ENCODE measurements at regions not wholly inside any gene's neighbourhood (a gene's known extent, or its start where the extent isn't known, plus 50 kb on each side); places are given as distances from the start of the nearest gene placed in this dataset.

GRCh38 chr5:110309222-110309621 lies 417.2 kb downstream of the TMEM232 start:
- H3K4me1 ChIP-seq (replicated peaks in 1 of 4; ENCODE audit: control insufficient read depth in 3 of 4, insufficient read depth in 4 of 4, low read length in 3 of 4): no peaks in the 10 kb centered on the region
- POLR2A ChIA-PET (ENCODE audit: partially characterized antibody): no interaction called here
- DNase-seq (ENCODE audit: low read depth in 1 of 2, low spot score in 2 of 2): no peak
- H4K20me1 ChIP-seq (replicated peaks in 1 of 2; ENCODE audit: control insufficient read depth in 1 of 2, insufficient read depth in 2 of 2, low read length in 2 of 2): no peaks in the 10 kb centered on the region
- H3K36me3 ChIP-seq (ENCODE audit: control insufficient read depth in 2 of 4, insufficient read depth in 4 of 4, low read length in 3 of 4): no peaks in the 10 kb centered on the region
- no peak overlapping the region for H2BK15ac ChIP-seq (ENCODE audit: low read length)
- H3K27ac ChIP-seq (ENCODE audit: low read depth, low read length): no peak overlapping the region
- H3K14ac ChIP-seq (ENCODE audit: insufficient read length): no peak overlapping the region
- no peak for FAIRE-seq
- H3K56ac ChIP-seq (replicated peaks; ENCODE audit: insufficient read length, low read depth, low read length): no peak overlapping the region
- no peak overlapping the region for H2AFZ ChIP-seq (ENCODE audit: low read length)
- H3K4me3 ChIP-seq (ENCODE audit: extremely low read depth in 1 of 4, insufficient read depth in 2 of 4, low read depth in 3 of 4, low read length in 4 of 4): no peak overlapping the region
- H3K79me1 ChIP-seq (ENCODE audit: low read depth, low read length): no peaks in the 10 kb centered on the region
- H2BK12ac ChIP-seq (ENCODE audit: low read depth, low read length): no peak overlapping the region
- no peaks in the 10 kb centered on the region for H3K27me3 ChIP-seq (replicated peaks in 1 of 4; ENCODE audit: control insufficient read depth in 3 of 4, extremely low read depth in 1 of 4, insufficient read depth in 3 of 4, low read length in 3 of 4)
- H3K4me2 ChIP-seq (ENCODE audit: insufficient read depth in 1 of 2, low read depth in 2 of 2, low read length in 2 of 2): no peak overlapping the region
- H2AK5ac ChIP-seq (ENCODE audit: low read depth, low read length): no peak overlapping the region
- H3K9me3 ChIP-seq (ENCODE audit: insufficient read depth in 2 of 2, low read depth in 1 of 2, low read length in 1 of 2): no peaks in the 10 kb centered on the region
- H4K8ac ChIP-seq (ENCODE audit: extremely low read depth, insufficient read depth, low read length): no peak overlapping the region
- 75% methylated on average over 1 of the region's 1 CpG; no CpG with 5 or more reads in 1 of the 2 experiments for WGBS, 2 experiments (ENCODE audit: extremely low coverage in 1 of 2, insufficient coverage in 1 of 2, insufficient read length in 1 of 2, insufficient replicate concordance in 2 of 2, low coverage in 1 of 2, low lambda C conversion rate in 2 of 2, missing lambda C conversion rate in 1 of 2)
- CTCF ChIA-PET (ENCODE audit: partially characterized antibody): no interaction called here
- H3K79me2 ChIP-seq (ENCODE audit: control insufficient read depth in 1 of 2, insufficient read depth in 2 of 2, low read length in 2 of 2): no peaks in the 10 kb centered on the region
- no peak overlapping the region for H3K4ac ChIP-seq (replicated peaks; ENCODE audit: insufficient read length, low read depth, low read length)
- H4K5ac ChIP-seq (ENCODE audit: insufficient read length, low read depth, low read length): no peak overlapping the region
- no peak overlapping the region for H2BK20ac ChIP-seq (ENCODE audit: low read length)
- no peak overlapping the region for H4K91ac ChIP-seq (replicated peaks; ENCODE audit: insufficient read length, low read length)
- H3K18ac ChIP-seq (ENCODE audit: extremely low read depth, low read length): no peak overlapping the region
- H3K23me2 ChIP-seq (ENCODE audit: low read depth, low read length): no peaks in the 10 kb centered on the region
- no peak overlapping the region for H2BK120ac ChIP-seq (replicated peaks; ENCODE audit: low read depth, low read length)
- H3K9ac ChIP-seq (replicated peaks in 1 of 4; ENCODE audit: extremely low read depth in 1 of 4, low read depth in 3 of 4, low read length in 3 of 4): no peak overlapping the region
- no peak overlapping the region for H2BK5ac ChIP-seq (ENCODE audit: low read depth, low read length)
- H3K23ac ChIP-seq (ENCODE audit: insufficient read length): no peak overlapping the region
- TF ChIP-seq POLR2A (IDR thresholded peaks at IDR 0.05; ENCODE audit: control extremely low read depth in 1 of 2, low read depth in 2 of 2, low read length in 2 of 2) (no peak), KDM5A (IDR thresholded peaks at IDR 0.05; ENCODE audit: low read length) (no peak)
